GM19438 (cell line): ENCODE measurements at regions not wholly inside any gene's neighbourhood (a gene's known extent, or its start where the extent isn't known, plus 50 kb on each side); places are given as distances from the start of the nearest gene placed in this dataset.
A peak's percentile ranks its signal among the peaks of the same experiment; 100 is the strongest.

Source experiments
- ATAC-seq: cut with Tn5 transposase; IDR thresholded peaks from one replicate; pipeline ENCODE4 v1.9.1; 2021; ENCODE audit warnings: low read depth; ENCODE audit not compliant: unreplicated experiment

GRCh38 chr20:39865446-39865845 is 823.6 kb downstream of the MAFB start:
- ATAC-seq = no peak

- ATAC-seq = no peak
These were observed 826.6 kb downstream of the MAFB start for GRCh38 chr20:39862470-39862891.

DNA sequence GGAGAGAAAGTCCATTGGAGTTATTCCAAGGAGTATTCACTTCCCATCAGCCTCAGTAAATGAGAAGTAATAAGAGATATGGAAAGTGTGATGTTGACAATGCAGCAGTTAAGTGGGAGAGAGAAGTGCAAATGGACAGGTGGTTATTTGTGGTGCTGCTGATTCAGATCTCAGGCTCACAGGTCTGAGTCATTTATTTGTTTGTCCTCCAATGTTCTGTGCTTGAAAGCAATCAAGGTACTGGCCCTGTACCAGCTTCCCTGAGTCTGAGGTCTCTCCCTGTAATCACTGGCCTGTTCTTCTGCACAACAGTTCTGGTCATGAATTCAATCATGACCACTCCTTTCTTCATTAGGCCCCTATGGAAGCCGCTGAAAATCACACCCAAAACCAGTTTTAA is 827.7 kb downstream of the MAFB start:
- ATAC-seq = no peak

- ATAC-seq = no peak
These were observed 831.2 kb downstream of the MAFB start for GRCh38 chr20:39857835-39858234.

GRCh38 chr20:39857187-39857586 is 831.8 kb downstream of the MAFB start:
- no peak for ATAC-seq

GRCh38 chr20:39855799-39856198 is 833.2 kb downstream of the MAFB start:
- no peak for ATAC-seq

DNA sequence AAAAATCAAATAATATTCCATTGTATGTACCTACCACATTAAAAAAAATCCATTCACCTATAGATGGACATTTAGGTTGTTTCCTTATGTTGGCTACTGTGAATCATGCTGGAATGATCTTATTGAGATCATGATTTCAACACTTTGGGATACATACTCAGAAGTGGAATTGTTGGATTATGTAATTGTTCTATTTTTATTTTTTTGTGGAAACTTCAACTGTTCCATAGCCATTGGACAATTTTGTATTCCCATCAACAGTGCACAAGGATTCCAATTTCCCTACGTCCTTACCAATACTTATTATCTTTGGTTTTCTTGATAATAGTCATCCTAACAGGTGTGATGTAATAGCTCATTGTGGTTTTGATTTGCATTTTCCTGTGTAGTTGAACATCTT is 834.0 kb downstream of the MAFB start:
- no peak for ATAC-seq

GRCh38 chr20:39853636-39854035 is 835.4 kb downstream of the MAFB start:
- no peak for ATAC-seq

- ATAC-seq = no peak
These were observed 836.0 kb downstream of the MAFB start for GRCh38 chr20:39853050-39853449.

GRCh38 chr20:39851459-39851858 is 837.6 kb downstream of the MAFB start:
- ATAC-seq = no peak

DNA sequence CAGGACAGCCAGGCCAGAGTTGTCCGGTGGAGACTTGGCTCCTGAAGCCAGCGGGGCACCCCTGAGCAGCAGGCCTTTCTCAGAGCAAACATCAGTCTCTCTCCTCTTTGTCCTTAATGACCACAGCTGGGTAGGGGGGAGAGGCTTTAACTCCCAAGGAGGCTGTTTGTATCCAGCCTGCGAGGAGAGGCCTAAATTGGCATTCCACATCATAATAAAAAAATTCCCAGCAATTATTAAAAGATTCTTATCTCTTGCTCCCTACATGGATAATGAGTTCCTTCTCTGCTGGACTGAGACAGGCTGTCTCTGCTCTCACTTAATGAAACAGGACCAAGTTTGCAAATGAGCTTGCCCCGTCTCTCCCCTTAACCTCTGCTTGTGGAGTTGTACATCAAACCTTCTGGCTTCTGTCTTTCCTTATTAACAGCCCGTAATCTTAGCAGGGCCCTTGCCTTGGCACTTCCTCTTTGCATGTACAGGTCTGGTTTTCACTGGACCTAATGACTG is 838.2 kb downstream of the MAFB start:
- no peak for ATAC-seq

DNA sequence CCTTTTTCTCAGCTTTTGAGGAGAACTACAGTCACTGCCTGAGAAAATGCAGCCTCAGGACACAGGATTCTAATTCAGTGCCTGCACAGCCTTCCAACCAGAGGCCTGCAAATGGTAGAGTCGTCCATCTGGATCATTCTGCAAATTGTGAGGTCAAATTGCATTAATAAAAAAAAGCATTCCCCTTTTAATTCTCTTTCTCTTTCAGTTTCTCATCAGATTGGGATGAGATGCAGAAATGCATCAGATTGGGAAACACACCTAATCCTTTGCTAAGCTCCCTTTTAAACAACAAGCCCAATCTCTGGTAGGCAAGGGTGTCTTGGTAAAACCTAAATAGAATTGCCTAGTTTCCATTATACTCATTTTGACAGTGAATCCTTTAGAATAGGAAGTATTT is 838.8 kb downstream of the MAFB start:
- no peak for ATAC-seq

DNA sequence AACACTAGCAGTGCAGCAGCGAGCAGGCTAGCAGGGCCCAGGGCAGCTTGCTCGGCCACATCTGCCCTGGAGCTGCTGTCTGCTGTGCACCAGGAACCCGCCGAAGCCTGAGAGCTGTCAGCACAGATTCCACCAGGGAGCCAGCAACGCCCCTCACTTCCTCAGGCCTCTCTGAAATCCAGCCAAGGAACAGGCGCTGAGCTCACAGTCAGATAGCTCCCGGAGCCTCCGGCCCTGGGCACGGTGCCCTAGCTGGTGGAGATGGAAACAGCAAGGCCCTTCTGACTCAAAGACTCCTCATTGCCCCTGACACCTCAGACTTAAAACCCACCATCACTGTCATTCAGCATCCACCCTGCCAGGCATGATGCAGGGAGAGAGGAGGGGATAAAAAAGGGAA is 839.4 kb downstream of the MAFB start:
- no peak for ATAC-seq

GRCh38 chr20:39849171-39849570 is 839.9 kb downstream of the MAFB start:
- ATAC-seq = no peak

GRCh38 chr20:39839399-39840119 is 849.5 kb downstream of the MAFB start:
- no peak for ATAC-seq

DNA sequence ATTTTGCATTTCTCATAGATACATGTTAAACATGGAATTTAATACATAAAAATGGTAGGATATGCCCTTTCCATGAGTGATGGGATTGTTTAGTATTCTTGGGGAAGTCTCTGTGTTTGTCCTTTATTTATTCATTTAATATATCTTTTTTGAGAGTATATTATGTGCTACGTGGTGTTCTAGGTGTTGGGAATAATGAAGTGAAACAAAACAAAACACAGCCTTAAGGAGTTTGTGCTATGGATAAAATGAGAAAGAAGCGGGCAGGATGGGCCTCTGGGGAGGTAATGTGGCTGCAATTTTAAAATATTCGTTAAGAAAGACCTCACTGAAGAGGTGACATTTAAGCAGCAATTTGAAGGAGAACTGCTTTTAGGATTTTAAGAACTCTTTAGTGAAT is 851.5 kb downstream of the MAFB start:
- ATAC-seq = no peak

DNA sequence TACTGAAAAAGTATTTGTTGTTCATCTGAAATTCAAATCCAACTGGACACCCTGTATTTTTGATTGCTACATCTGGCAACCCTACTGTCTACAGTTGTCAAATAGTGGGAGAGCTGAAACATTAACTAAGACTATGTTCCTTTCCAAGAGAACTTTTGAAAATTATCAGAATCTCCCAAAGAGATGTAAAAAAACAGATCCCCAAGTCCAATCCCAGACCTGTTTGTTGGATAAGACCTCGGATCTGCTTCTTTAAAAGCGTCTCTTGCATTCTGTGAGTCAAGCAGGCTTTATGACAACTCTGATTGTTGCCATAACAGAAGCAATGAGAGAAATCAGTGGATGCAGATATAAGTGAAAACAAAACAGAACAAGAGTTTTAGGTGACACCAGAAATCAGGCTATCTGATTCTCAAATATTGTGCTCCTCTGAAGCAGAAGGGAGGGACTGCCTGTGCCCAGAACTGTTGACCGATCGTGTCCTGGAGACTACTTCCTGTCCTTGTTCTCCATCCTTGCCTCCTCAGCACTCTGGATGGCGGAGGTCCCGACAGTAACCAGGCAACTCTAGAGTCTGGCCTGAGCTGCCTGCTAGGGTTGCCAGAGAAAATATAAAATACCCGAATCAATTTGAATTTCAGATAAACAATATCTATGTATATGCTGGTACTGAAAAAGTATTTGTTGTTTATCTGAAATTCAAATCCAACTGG is 853.8 kb downstream of the MAFB start:
- no peak for ATAC-seq

DNA sequence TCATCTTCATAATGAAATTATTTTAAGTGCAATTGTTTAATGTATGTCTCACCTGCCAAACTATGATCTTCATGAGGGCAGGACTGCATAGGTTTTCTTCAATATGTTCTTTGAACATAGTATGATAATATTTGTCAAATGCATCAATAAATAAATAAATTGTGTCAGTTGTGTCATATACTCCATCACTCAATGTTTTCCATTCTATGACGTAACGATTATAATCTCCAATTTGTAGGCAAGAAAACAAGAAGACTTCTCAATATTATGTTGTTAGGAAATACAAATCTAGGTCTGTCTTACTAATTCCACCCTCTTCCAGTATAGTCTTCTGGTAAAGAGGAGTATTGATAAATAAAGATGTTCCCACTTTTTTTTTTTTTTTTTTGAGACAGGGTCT is 858.1 kb downstream of the MAFB start:
- ATAC-seq = no peak

DNA sequence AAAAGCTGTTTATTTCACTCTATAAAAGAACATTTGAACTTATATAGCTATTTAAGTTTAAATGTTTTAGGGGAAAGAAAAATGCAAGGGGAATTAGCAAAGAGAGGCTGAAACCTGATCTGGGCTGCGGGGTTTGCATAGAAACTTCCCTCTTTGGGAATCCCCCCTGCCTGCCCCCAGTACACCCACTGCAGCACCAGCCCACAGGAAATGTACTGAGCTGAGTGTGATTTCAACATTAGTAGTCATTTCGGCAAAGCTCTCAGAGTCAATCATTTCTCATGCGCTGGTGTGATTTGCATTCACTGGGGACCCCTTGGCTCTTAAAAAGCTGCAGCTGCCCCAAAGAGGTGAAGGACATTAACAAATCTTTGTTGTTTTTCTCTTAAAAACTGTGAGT is 859.4 kb downstream of the MAFB start:
- peak; percentile 73 for ATAC-seq

GRCh38 chr20:39829256-39829655 is 859.8 kb downstream of the MAFB start:
- ATAC-seq = peak; percentile 13

DNA sequence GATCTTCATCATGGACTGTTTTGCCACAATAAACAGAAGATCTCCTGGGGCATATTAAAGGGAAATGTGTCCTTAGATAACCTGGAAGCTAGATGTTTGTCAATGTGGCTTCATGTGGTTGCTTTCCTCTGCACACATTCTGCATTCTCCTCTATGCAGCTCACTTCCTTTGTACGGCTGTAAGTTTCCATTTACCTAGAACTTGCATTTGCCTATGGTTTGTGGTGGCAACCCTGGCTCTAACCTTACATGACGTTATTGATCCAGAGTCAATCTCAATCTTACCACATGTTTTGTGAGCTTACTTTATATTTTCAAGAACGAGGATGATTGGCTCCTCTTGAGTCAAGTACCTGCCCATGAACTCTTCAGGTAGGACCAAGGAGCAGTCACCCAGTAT is 863.1 kb downstream of the MAFB start:
- ATAC-seq = no peak

DNA sequence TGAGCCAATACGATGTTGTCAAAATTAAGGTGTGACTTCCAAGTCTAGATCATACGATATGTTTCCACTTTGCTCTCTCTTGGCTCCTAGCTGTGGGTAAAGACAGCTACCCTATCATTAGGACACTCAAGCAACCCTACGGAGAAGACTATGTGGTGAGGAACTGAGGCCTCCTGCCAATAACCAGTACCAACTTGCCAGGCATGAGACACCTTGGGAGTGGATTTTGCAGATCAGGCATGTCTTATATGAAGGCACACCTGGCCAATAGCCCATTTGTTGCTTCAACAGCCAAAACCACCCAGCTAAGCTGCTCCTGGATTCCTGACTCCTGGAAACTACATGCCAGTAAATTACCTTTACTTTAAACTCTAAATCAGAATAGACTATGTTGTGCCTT is 863.4 kb downstream of the DHX35 start:
- ATAC-seq = no peak
